Neural progenitor cell (in vitro differentiated cells): ENCODE measurements at regions not wholly inside any gene's neighbourhood (a gene's known extent, or its start where the extent isn't known, plus 50 kb on each side); places are given as distances from the start of the nearest gene placed in this dataset.

Experiments used
- DNase-seq: peaks from one replicate; pipeline ENCODE4 v3.0.0-alpha.2; 2016; ENCODE audit warnings: low spot score
- H2AFZ ChIP-seq: fragments of 200-600 bp; sonication (generic); replicated peaks from 2 replicates; pipeline ENCODE4 v1.6.1; 2016; ENCODE audit warnings: antibody characterized with exemption
- H3F3A ChIP-seq: fragments of 200-600 bp; sonication (generic); 2 replicates; pipeline ENCODE4 v1.6.1; 2016; ENCODE audit warnings: antibody characterized with exemption, low read depth
- H3K27ac ChIP-seq: fragments of 200-600 bp; sonication (generic); 2 replicates; pipeline ENCODE4 v1.5.1; 2016; ENCODE audit warnings: mild to moderate bottlenecking
- H3K27me3 ChIP-seq: fragments of 200-600 bp; sonication (generic); 2 replicates; pipeline ENCODE4 v1.6.1; 2016; ENCODE audit warnings: mild to moderate bottlenecking, moderate library complexity
- H3K36me3 ChIP-seq: fragments of 200-600 bp; sonication (generic); 2 replicates; pipeline ENCODE4 v1.5.1; 2016
- H3K4me1 ChIP-seq: fragments of 200-600 bp; sonication (generic); 2 replicates; pipeline ENCODE4 v1.6.1; 2016; ENCODE audit warnings: mixed run types
- H3K4me2 ChIP-seq: fragments of 200-600 bp; sonication (generic); 2 replicates; pipeline ENCODE4 v1.6.1; 2016
- H3K4me3 ChIP-seq: fragments of 200-600 bp; sonication (generic); 2 replicates; pipeline ENCODE4 v1.5.1; 2016
- H3K79me2 ChIP-seq: fragments of 200-600 bp; sonication (generic); 2 replicates; pipeline ENCODE4 v1.6.1; 2016; ENCODE audit warnings: low read depth
- H3K9ac ChIP-seq: fragments of 200-600 bp; sonication (generic); 2 replicates; pipeline ENCODE4 v1.6.1; 2016
- H3K9me3 ChIP-seq: fragments of 200-600 bp; sonication (generic); 2 replicates; pipeline ENCODE4 v1.5.1; 2016; ENCODE audit warnings: low read depth
- H4K20me1 ChIP-seq: fragments of 200-600 bp; sonication (generic); 2 replicates; pipeline ENCODE4 v1.6.1; 2016; ENCODE audit warnings: low read depth
- H3K27ac Mint-ChIP-seq: 3 replicates; pipeline ENCODE4 v1.8.0; 2021; ENCODE audit warnings: mixed read lengths
- H3K27me3 Mint-ChIP-seq: 2 replicates; pipeline ENCODE4 v1.8.0; 2022; ENCODE audit warnings: low read depth, mild to moderate bottlenecking, inconsistent platforms, moderate library complexity, mixed read lengths; ENCODE audit not compliant: insufficient read depth
- H3K36me3 Mint-ChIP-seq: 3 replicates; pipeline ENCODE4 v1.8.0; 2021; ENCODE audit warnings: mixed read lengths
- H3K4me1 Mint-ChIP-seq: 3 replicates; pipeline ENCODE4 v1.8.0; 2021; ENCODE audit warnings: mixed read lengths
- H3K4me3 Mint-ChIP-seq: 3 replicates; pipeline ENCODE4 v1.8.0; 2021; ENCODE audit warnings: mild to moderate bottlenecking, moderate library complexity, mixed read lengths
- H3K9me3 Mint-ChIP-seq: 3 replicates; pipeline ENCODE4 v1.8.0; 2020; ENCODE audit warnings: mixed read lengths
- EZH2 ChIP-seq: fragments of 200-600 bp; sonication (generic); IDR thresholded peaks from 2 replicates; pipeline ENCODE4 v1.6.1; 2017; ENCODE audit warnings: antibody characterized with exemption, mild to moderate bottlenecking, moderate library complexity
- EZH2phosphoT487 ChIP-seq: fragments of 200-600 bp; sonication (generic); IDR thresholded peaks from 2 replicates; pipeline ENCODE4 v1.6.1; 2017; ENCODE audit warnings: antibody characterized with exemption
- TF ChIP-seq, protein P1 (sequence below): fragments of 200-600 bp; sonication (generic); IDR thresholded peaks from 2 replicates; pipeline ENCODE4 v1.5.1; 2017; ENCODE audit warnings: antibody characterized with exemption, mild to moderate bottlenecking

DNA sequence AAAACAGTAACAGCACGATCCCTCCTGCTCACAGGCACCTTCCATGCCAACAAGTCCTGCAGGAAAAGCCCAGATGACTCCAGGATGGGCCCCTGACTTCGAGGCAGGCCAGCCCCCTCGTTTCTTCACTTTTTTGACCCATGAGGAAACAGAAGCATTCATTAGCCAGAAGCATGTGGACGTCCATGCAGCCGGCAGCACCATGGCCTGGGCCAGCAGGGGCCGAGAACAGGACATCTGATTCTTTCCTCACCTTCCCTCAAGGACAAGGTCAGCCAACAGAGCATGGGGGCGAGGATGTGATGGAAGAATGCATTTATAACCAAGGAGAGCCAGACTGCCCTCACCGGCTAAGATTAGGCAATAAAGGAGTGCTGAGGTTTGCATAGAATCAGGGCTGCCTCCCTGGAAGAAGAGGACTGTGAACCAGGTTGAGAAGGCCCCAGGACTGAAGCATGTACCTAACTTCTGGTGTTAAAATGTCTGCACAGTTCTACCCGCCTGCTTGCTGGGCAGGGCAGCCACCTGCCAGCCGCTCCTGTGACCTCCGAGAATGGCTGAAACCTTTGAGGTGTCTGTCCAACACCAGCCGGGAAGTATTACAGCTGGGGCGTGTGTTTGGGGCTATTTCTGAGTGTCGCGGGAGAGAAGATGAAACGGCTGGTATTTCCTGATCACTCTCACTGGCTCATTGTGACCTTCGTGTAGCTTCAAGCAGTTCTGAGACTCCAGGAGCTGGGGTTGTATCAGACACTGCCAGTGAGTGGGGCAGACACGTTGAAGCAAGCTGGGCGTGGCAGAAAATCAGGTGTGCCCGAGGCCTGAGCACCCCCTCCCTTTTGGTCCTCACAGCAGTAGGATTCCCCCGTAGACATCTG lies 94.0 kb upstream of the TNRC6C start:
- Histone ChIP-seq H3K27ac (no peak overlapping the region), H3K4me1 (peaks cover 5% of the 10 kb centered on the region), H3K9me3 (no peaks in the 10 kb centered on the region), H3K9ac (no peak overlapping the region), H3K4me3 (no peak overlapping the region), H3F3A (peaks cover 2% of the 10 kb centered on the region), H2AFZ (no peak overlapping the region), H4K20me1 (no peaks in the 10 kb centered on the region), H3K27me3 (no peaks in the 10 kb centered on the region), H3K4me2 (no peak overlapping the region), H3K79me2 (no peaks in the 10 kb centered on the region), H3K36me3 (no peaks in the 10 kb centered on the region)
- Mint-ChIP-seq H3K4me3 (peak overlapping the region; percentile 59), H3K36me3 (no peaks in the 10 kb centered on the region), H3K27ac (peak overlapping the region; percentile 74), H3K9me3 (no peaks in the 10 kb centered on the region), H3K4me1 (peaks cover 20% of the 10 kb centered on the region), H3K27me3 (peaks cover 19% of the 10 kb centered on the region)
- TF ChIP-seq EZH2phosphoT487 (no peak), EZH2 (no peak)
- TF ChIP-seq, protein P1, sequence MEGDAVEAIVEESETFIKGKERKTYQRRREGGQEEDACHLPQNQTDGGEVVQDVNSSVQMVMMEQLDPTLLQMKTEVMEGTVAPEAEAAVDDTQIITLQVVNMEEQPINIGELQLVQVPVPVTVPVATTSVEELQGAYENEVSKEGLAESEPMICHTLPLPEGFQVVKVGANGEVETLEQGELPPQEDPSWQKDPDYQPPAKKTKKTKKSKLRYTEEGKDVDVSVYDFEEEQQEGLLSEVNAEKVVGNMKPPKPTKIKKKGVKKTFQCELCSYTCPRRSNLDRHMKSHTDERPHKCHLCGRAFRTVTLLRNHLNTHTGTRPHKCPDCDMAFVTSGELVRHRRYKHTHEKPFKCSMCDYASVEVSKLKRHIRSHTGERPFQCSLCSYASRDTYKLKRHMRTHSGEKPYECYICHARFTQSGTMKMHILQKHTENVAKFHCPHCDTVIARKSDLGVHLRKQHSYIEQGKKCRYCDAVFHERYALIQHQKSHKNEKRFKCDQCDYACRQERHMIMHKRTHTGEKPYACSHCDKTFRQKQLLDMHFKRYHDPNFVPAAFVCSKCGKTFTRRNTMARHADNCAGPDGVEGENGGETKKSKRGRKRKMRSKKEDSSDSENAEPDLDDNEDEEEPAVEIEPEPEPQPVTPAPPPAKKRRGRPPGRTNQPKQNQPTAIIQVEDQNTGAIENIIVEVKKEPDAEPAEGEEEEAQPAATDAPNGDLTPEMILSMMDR, result no peak
- DNase-seq, result no peak

DNA sequence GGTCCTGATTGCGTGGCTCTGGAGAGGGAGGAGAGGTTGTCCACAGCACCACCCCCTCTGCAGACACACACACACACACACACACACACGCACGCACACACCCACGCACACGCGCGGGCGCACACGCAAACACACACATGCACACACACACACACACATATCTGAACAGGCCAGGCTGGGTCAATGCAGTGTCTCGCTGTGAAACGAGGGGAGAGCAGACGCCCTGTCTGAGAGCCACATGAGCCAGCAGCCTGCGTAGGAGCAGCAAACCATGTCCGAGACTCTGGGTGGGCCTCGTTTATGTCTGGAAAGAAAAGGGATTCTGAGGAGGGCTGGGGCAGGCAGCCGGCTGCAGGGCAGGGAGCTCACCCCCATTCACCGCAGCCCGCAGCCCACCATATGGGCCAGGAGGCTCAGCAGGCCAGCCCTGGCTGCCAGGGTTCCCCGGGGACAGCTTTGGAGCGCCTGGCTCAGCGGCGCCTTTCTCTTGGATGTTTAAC lies 93.3 kb upstream of the TNRC6C start:
- Mint-ChIP-seq H3K4me1 (peaks cover 20% of the 10 kb centered on the region), H3K27me3 (peaks cover 20% of the 10 kb centered on the region), H3K4me3 (peak overlapping the region; percentile 59), H3K36me3 (no peaks in the 10 kb centered on the region), H3K27ac (peak overlapping the region; percentile 54), H3K9me3 (no peaks in the 10 kb centered on the region)
- DNase-seq, result peak; percentile 24
- Histone ChIP-seq H2AFZ (peak overlapping the region; percentile 39), H3K4me2 (no peak overlapping the region), H3K4me1 (peaks cover 5% of the 10 kb centered on the region), H3K27ac (no peak overlapping the region), H3K36me3 (no peaks in the 10 kb centered on the region), H3K9me3 (no peaks in the 10 kb centered on the region), H3K4me3 (no peak overlapping the region), H4K20me1 (no peaks in the 10 kb centered on the region), H3K79me2 (no peaks in the 10 kb centered on the region), H3K27me3 (no peaks in the 10 kb centered on the region), H3F3A (peaks cover 2% of the 10 kb centered on the region), H3K9ac (no peak overlapping the region)
- TF ChIP-seq, protein P1, result no peak
- no peak for TF ChIP-seq EZH2
- TF ChIP-seq EZH2phosphoT487, result no peak

DNA sequence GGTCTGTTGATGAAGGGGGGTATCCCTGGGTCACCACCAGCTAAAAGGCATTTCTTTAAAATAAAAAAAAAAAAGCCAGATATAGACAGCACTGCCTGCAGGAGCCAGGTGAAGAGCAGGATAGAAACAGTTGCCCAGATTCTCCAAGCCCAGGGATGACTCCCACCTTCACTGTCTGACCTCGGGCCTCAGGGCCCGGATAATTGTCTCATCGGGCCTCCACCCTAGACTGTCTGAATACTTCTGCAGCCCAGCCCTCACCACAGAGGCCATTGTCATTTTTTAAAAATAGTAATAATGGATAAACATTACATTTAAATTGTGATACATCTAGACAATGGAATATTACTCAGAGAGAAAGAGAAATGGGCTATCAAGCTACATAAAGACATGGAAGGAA lies 92.8 kb upstream of the TNRC6C start:
- no peak overlapping the region for H3K4me2 ChIP-seq
- Mint-ChIP-seq H3K4me3 (no peak overlapping the region), H3K27ac (no peak overlapping the region), H3K27me3 (peaks cover 20% of the 10 kb centered on the region), H3K9me3 (no peaks in the 10 kb centered on the region), H3K36me3 (no peaks in the 10 kb centered on the region), H3K4me1 (peaks cover 20% of the 10 kb centered on the region)
- no peak for TF ChIP-seq EZH2
- no peak for TF ChIP-seq EZH2phosphoT487
- TF ChIP-seq, protein P1, result no peak
- no peaks in the 10 kb centered on the region for H3K36me3 ChIP-seq
- no peaks in the 10 kb centered on the region for H4K20me1 ChIP-seq
- no peak overlapping the region for H2AFZ ChIP-seq
- no peak overlapping the region for H3K9ac ChIP-seq
- H3K27me3 ChIP-seq, result no peaks in the 10 kb centered on the region
- peaks cover 5% of the 10 kb centered on the region for H3K4me1 ChIP-seq
- H3K27ac ChIP-seq, result no peak overlapping the region
- no peak for DNase-seq
- no peak overlapping the region for H3K4me3 ChIP-seq
- H3F3A ChIP-seq, result peaks cover 2% of the 10 kb centered on the region
- no peaks in the 10 kb centered on the region for H3K9me3 ChIP-seq
- no peaks in the 10 kb centered on the region for H3K79me2 ChIP-seq
